HepG2 (cell line): ENCODE measurements at regions not wholly inside any gene's neighbourhood (a gene's known extent, or its start where the extent isn't known, plus 50 kb on each side); places are given as distances from the start of the nearest gene placed in this dataset.

Experiments
- CHCHD3 ChIP-seq: sonication (generic); formaldehyde crosslinking; IDR thresholded peaks from 2 replicates; pipeline ENCODE4 v1.8.0; 2022; ENCODE audit warnings: mild to moderate bottlenecking, missing genetic modification reagents, moderate library complexity
- MAX ChIP-seq: IDR thresholded peaks from 2 replicates; pipeline ENCODE4 v1.6.1; 2012; ENCODE audit warnings: inconsistent platforms
- MTF1 ChIP-seq: sonication (generic); formaldehyde crosslinking; IDR thresholded peaks from 2 replicates; pipeline ENCODE4 v1.5.0; 2020; ENCODE audit warnings: missing genetic modification reagents
- MXI1 ChIP-seq: IDR thresholded peaks from 3 replicates; pipeline ENCODE4 v1.6.1; 2012; ENCODE audit warnings: low read depth, low read length, inconsistent platforms, borderline replicate concordance
- RFX1 ChIP-seq: fragments of 450-650 bp; IDR thresholded peaks from 2 replicates; pipeline ENCODE4 v1.6.1; 2017
- SP4 ChIP-seq: sonication (generic); formaldehyde crosslinking; IDR thresholded peaks from 2 replicates; pipeline ENCODE4 v1.8.1; 2023; ENCODE audit warnings: mild to moderate bottlenecking, missing genetic modification reagents
- SRF ChIP-seq: IDR thresholded peaks from 2 replicates; pipeline ENCODE4 v1.6.1; 2011; ENCODE audit warnings: mild to moderate bottlenecking, low read depth, low read length, moderate library complexity
- ZNF501 ChIP-seq: sonication (generic); formaldehyde crosslinking; IDR thresholded peaks from 2 replicates; pipeline ENCODE4 v1.5.1; 2020; ENCODE audit warnings: mild to moderate bottlenecking, moderate library complexity, missing genetic modification reagents
- ZNF780A ChIP-seq: sonication (generic); formaldehyde crosslinking; IDR thresholded peaks from 2 replicates; pipeline ENCODE4 v1.8.0; 2022; ENCODE audit warnings: mild to moderate bottlenecking, missing genetic modification reagents, moderate library complexity
- TF ChIP-seq, protein P1 (sequence below): fragments of 450-650 bp; IDR thresholded peaks from 2 replicates; pipeline ENCODE4 v1.6.1; 2017; ENCODE audit warnings: mild to moderate bottlenecking

DNA sequence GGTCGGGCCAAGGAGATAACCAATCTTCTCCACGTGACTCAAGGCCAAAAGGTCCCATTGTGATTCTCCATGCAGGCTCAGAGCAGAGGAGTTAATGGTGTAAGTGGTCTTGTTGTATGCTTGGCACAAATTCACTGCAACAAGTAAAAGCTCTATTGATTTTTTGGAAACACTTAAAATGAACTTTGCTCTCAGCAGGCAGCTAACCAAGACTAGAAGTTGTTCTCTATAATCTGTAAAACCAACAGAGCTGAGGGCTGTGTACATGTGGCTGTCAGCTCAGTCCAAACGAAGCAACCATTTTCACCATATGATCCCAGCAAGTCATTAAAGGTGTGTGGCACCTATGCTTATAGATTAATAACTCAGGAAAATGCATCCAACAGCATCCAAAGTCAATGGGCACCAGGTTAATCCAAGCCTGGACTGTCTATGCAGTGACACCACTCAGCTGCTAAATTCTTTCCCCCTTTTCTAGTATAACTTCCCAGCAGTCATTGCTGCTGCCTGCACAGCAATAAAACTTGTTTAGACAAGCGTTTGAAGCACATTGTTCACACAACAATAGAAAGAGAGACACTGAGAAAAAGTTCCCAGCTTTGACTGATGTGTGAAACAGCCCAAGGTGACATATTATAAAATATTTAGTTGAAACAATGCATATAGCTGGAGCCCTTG is 603.8 kb upstream of the ADAMTS9 start:
- TF ChIP-seq MXI1 (no peak), ZNF501 (CRISPR knock-in tag) (no peak), CHCHD3 (CRISPR knock-in tag) (no peak), RFX1 (no peak), SRF (no peak), MAX (peak; percentile 83), SP4 (CRISPR knock-in tag) (no peak), MTF1 (CRISPR knock-in tag) (no peak), ZNF780A (CRISPR knock-in tag) (no peak)
- TF ChIP-seq, protein P1, sequence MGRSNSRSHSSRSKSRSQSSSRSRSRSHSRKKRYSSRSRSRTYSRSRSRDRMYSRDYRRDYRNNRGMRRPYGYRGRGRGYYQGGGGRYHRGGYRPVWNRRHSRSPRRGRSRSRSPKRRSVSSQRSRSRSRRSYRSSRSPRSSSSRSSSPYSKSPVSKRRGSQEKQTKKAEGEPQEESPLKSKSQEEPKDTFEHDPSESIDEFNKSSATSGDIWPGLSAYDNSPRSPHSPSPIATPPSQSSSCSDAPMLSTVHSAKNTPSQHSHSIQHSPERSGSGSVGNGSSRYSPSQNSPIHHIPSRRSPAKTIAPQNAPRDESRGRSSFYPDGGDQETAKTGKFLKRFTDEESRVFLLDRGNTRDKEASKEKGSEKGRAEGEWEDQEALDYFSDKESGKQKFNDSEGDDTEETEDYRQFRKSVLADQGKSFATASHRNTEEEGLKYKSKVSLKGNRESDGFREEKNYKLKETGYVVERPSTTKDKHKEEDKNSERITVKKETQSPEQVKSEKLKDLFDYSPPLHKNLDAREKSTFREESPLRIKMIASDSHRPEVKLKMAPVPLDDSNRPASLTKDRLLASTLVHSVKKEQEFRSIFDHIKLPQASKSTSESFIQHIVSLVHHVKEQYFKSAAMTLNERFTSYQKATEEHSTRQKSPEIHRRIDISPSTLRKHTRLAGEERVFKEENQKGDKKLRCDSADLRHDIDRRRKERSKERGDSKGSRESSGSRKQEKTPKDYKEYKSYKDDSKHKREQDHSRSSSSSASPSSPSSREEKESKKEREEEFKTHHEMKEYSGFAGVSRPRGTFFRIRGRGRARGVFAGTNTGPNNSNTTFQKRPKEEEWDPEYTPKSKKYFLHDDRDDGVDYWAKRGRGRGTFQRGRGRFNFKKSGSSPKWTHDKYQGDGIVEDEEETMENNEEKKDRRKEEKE: no peak
